Thymus (tissue), 11 donors: ENCODE measurements at regions not wholly inside any gene's neighbourhood (a gene's known extent, or its start where the extent isn't known, plus 50 kb on each side); places are given as distances from the start of the nearest gene placed in this dataset.

ENCODE experiments used
- DNase-seq, 9 donors: peaks; one replicate each; pipeline ENCODE4 v3.0.0-alpha.2; 2013; ENCODE audit warnings: low spot score in 9 of 9, low read depth in 6 of 9, missing footprints in 1 of 9
- H3K27ac ChIP-seq, 2 donors: one replicate each; pipeline ENCODE4 v1.5.1; 2013; ENCODE audit warnings: control low read depth in 1 of 2, low read depth in 1 of 2, low read length in 1 of 2, mild to moderate bottlenecking in 1 of 2, moderate library complexity in 1 of 2
- H3K27me3 ChIP-seq, 2 donors: one replicate each; pipeline ENCODE4 v1.5.1; 2013; ENCODE audit warnings: low read length in 1 of 2; ENCODE audit not compliant: control insufficient read depth in 2 of 2, insufficient read depth in 1 of 2
- H3K36me3 ChIP-seq, 2 donors: one replicate each; pipeline ENCODE4 v1.5.1; 2013; ENCODE audit warnings: low read length in 1 of 2, mild to moderate bottlenecking in 1 of 2, moderate library complexity in 1 of 2; ENCODE audit not compliant: control insufficient read depth in 2 of 2, insufficient read depth in 2 of 2
- H3K4me1 ChIP-seq, 2 donors: one replicate each; pipeline ENCODE4 v1.5.1; 2013; ENCODE audit warnings: low read length in 2 of 2; ENCODE audit not compliant: control insufficient read depth in 2 of 2, insufficient read depth in 2 of 2
- H3K4me3 ChIP-seq, 2 donors: one replicate each; pipeline ENCODE4 v1.5.1; 2013; ENCODE audit warnings: low read length in 2 of 2, control low read depth in 1 of 2, mild to moderate bottlenecking in 1 of 2
- H3K9me3 ChIP-seq, 2 donors: one replicate each; pipeline ENCODE4 v1.5.1; 2013; ENCODE audit warnings: low read length in 1 of 2, mild to moderate bottlenecking in 1 of 2; ENCODE audit not compliant: control insufficient read depth in 2 of 2, insufficient read depth in 1 of 2
- WGBS: extraction: QIAGEN DNeasy Blood & Tissue Kit; methylation state at CpG from one replicate; pipeline ENCODE4 v1.1.7; 2013; 5-methylcytosine and 5-hydroxymethylcytosine counted together
- donor health status: healthy.

- 86% methylated on average over 3 of the region's 3 CpGs for WGBS
- DNase-seq = no peak
- no peaks in the 10 kb centered on the region for H3K27me3 ChIP-seq
- H3K4me3 ChIP-seq = no peak overlapping the region
- H3K4me1 ChIP-seq = no peaks in the 10 kb centered on the region
- H3K9me3 ChIP-seq = peaks cover 2 to 10% of the 10 kb centered on the region in 2 donors
- H3K27ac ChIP-seq = no peak overlapping the region
- no peaks in the 10 kb centered on the region for H3K36me3 ChIP-seq
These were observed 1370.4 kb upstream of the PRMT6 start for GRCh38 chr1:105686026-105686425.

GRCh38 chr1:105686874-105687690, 1369.4 kb upstream of the PRMT6 start:
- Histone ChIP-seq H3K4me3 (no peak overlapping the region), H3K27me3 (no peaks in the 10 kb centered on the region), H3K4me1 (no peaks in the 10 kb centered on the region), H3K9me3 (peaks cover 2 to 10% of the 10 kb centered on the region in 2 donors), H3K36me3 (no peaks in the 10 kb centered on the region), H3K27ac (no peak overlapping the region)
- DNase-seq = no peak
- WGBS = 92% methylated on average over 15 of the region's 15 CpGs

- Histone ChIP-seq H3K27me3 (no peaks in the 10 kb centered on the region), H3K9me3 (no peaks in the 10 kb centered on the region), H3K27ac (no peak overlapping the region), H3K4me1 (no peaks in the 10 kb centered on the region), H3K36me3 (no peaks in the 10 kb centered on the region), H3K4me3 (no peak overlapping the region)
- WGBS = 89% methylated on average over 2 of the region's 2 CpGs
- DNase-seq = no peak
These were observed 1355.8 kb upstream of the PRMT6 start for GRCh38 chr1:105700723-105701122.

- Histone ChIP-seq H3K27ac (no peak overlapping the region), H3K27me3 (no peaks in the 10 kb centered on the region), H3K4me3 (no peak overlapping the region), H3K9me3 (no peaks in the 10 kb centered on the region), H3K36me3 (no peaks in the 10 kb centered on the region), H3K4me1 (no peaks in the 10 kb centered on the region)
- 95% methylated on average over 1 of the region's 1 CpG for WGBS
- no peak for DNase-seq
These were observed 1332.2 kb upstream of the PRMT6 start for GRCh38 chr1:105724286-105724685.

GRCh38 chr1:105730701-105731100, 1325.8 kb upstream of the PRMT6 start:
- H3K9me3 ChIP-seq = no peaks in the 10 kb centered on the region
- H3K27ac ChIP-seq = no peak overlapping the region
- no peaks in the 10 kb centered on the region for H3K36me3 ChIP-seq
- 95% methylated on average over 3 of the region's 3 CpGs for WGBS
- H3K4me1 ChIP-seq = no peaks in the 10 kb centered on the region
- DNase-seq = no peak
- H3K27me3 ChIP-seq = no peaks in the 10 kb centered on the region
- no peak overlapping the region for H3K4me3 ChIP-seq

- Histone ChIP-seq H3K9me3 (no peaks in the 10 kb centered on the region), H3K36me3 (no peaks in the 10 kb centered on the region), H3K4me1 (no peaks in the 10 kb centered on the region), H3K27me3 (no peaks in the 10 kb centered on the region), H3K4me3 (no peak overlapping the region), H3K27ac (no peak overlapping the region)
- DNase-seq = no peak
- 93% methylated on average over 3 of the region's 3 CpGs for WGBS
These were observed 1320.1 kb upstream of the PRMT6 start for GRCh38 chr1:105736349-105736748.

GRCh38 chr1:105779727-105780126, 1276.7 kb upstream of the PRMT6 start:
- no peak overlapping the region for H3K4me3 ChIP-seq
- no peaks in the 10 kb centered on the region for H3K36me3 ChIP-seq
- H3K27me3 ChIP-seq = no peaks in the 10 kb centered on the region
- no peaks in the 10 kb centered on the region for H3K4me1 ChIP-seq
- H3K27ac ChIP-seq = no peak overlapping the region
- no peak for DNase-seq
- WGBS = 87% methylated on average over 4 of the region's 4 CpGs
- H3K9me3 ChIP-seq = no peaks in the 10 kb centered on the region

GRCh38 chr1:105785021-105785420, 1271.5 kb upstream of the PRMT6 start:
- H3K4me1 ChIP-seq = no peaks in the 10 kb centered on the region
- H3K4me3 ChIP-seq = no peak overlapping the region
- H3K9me3 ChIP-seq = no peaks in the 10 kb centered on the region
- no peak overlapping the region for H3K27ac ChIP-seq
- no peaks in the 10 kb centered on the region for H3K27me3 ChIP-seq
- 88% methylated on average over 2 of the region's 2 CpGs for WGBS
- H3K36me3 ChIP-seq = no peaks in the 10 kb centered on the region
- DNase-seq = no peak

GRCh38 chr1:105793536-105794146, 1262.8 kb upstream of the PRMT6 start:
- WGBS = 91% methylated on average over 1 of the region's 1 CpG
- no peak overlapping the region for H3K27ac ChIP-seq
- H3K9me3 ChIP-seq = no peaks in the 10 kb centered on the region
- H3K4me1 ChIP-seq = no peaks in the 10 kb centered on the region
- no peaks in the 10 kb centered on the region for H3K36me3 ChIP-seq
- H3K4me3 ChIP-seq = no peak overlapping the region
- DNase-seq = peak in 2 of 9 donors; percentile 0 to 2
- H3K27me3 ChIP-seq = no peaks in the 10 kb centered on the region
